GM12878 (cell line): ENCODE measurements at regions not wholly inside any gene's neighbourhood (a gene's known extent, or its start where the extent isn't known, plus 50 kb on each side); places are given as distances from the start of the nearest gene placed in this dataset.

Source experiments
- CBX3 ChIP-seq: fragments of 200-600 bp; sonication (generic); IDR thresholded peaks from 2 replicates; pipeline ENCODE4 v1.6.1; 2016; ENCODE audit warnings: low read depth, borderline replicate concordance
- CUX1 ChIP-seq: IDR thresholded peaks from 2 replicates; pipeline ENCODE4 v1.6.1; 2012; ENCODE audit warnings: improper control_type of control experiment, low read depth, low read length; ENCODE audit not compliant: insufficient replicate concordance
- KLF5 ChIP-seq: fragments of 450-650 bp; IDR thresholded peaks from 2 replicates; pipeline ENCODE4 v1.6.1; 2014; ENCODE audit warnings: mild to moderate bottlenecking; ENCODE audit not compliant: partially characterized antibody
- NR2C1 ChIP-seq: fragments of 450-650 bp; IDR thresholded peaks from 2 replicates; pipeline ENCODE4 v1.6.1; 2017; ENCODE audit warnings: antibody characterized with exemption, mild to moderate bottlenecking, moderate library complexity
- PAX5 ChIP-seq: IDR thresholded peaks from 2 replicates; pipeline ENCODE4 v1.6.1; 2011; ENCODE audit warnings: low read depth, low read length, borderline replicate concordance
- RELB ChIP-seq: fragments of 450-650 bp; IDR thresholded peaks from 2 replicates; pipeline ENCODE4 v1.6.1; 2017; ENCODE audit warnings: low read depth, mild to moderate bottlenecking, moderate library complexity
- ZZZ3 ChIP-seq: IDR thresholded peaks from 2 replicates; pipeline ENCODE4 v1.6.1; 2011; ENCODE audit warnings: low read depth; ENCODE audit not compliant: control insufficient read depth, insufficient read length
- TF ChIP-seq, protein P1 (sequence below): IDR thresholded peaks from 2 replicates; pipeline ENCODE4 v1.6.1; 2011; ENCODE audit warnings: mild to moderate bottlenecking, low read depth, low read length, moderate library complexity; ENCODE audit not compliant: insufficient replicate concordance
- TF ChIP-seq, protein P2 (sequence below): IDR thresholded peaks from 2 replicates; pipeline ENCODE4 v1.6.1; 2012; ENCODE audit warnings: low read depth, low read length, improper control_type of control experiment
- TF ChIP-seq, protein P3 (sequence below): fragments of 450-650 bp; formaldehyde crosslinking; IDR thresholded peaks from 2 replicates; pipeline ENCODE4 v1.4.0; 2022; ENCODE audit warnings: mild to moderate bottlenecking, moderate library complexity

DNA sequence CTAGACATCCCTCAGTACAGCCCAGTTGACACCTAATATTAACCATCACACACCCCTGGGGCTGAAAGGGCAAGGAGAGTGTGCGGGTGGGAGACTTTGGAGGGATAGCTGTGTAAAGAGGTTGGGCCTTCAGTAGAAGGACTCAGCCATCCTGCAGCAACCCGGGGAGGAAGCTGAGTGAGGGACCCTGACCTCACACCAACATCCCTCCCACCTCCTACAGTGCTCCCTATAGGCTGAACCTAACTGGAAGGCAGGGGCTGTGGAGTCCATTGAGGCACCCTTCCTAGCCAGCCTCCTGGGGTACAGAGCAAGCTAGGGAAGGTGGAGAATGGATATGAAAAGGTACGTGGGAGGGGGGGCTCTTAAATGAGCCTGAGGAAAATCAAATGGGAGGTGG is 276.3 kb downstream of the PTTG2 start (continued):
- TF ChIP-seq CUX1 (no peak), KLF5 (no peak), NR2C1 (no peak), CBX3 (no peak), PAX5 (no peak), RELB (no peak), ZZZ3 (no peak)
- TF ChIP-seq, protein P1, sequence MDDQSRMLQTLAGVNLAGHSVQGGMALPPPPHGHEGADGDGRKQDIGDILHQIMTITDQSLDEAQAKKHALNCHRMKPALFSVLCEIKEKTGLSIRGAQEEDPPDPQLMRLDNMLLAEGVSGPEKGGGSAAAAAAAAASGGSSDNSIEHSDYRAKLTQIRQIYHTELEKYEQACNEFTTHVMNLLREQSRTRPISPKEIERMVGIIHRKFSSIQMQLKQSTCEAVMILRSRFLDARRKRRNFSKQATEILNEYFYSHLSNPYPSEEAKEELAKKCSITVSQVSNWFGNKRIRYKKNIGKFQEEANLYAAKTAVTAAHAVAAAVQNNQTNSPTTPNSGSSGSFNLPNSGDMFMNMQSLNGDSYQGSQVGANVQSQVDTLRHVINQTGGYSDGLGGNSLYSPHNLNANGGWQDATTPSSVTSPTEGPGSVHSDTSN: no peak
- TF ChIP-seq, protein P2, sequence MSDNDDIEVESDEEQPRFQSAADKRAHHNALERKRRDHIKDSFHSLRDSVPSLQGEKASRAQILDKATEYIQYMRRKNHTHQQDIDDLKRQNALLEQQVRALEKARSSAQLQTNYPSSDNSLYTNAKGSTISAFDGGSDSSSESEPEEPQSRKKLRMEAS: no peak
- TF ChIP-seq, protein P3, sequence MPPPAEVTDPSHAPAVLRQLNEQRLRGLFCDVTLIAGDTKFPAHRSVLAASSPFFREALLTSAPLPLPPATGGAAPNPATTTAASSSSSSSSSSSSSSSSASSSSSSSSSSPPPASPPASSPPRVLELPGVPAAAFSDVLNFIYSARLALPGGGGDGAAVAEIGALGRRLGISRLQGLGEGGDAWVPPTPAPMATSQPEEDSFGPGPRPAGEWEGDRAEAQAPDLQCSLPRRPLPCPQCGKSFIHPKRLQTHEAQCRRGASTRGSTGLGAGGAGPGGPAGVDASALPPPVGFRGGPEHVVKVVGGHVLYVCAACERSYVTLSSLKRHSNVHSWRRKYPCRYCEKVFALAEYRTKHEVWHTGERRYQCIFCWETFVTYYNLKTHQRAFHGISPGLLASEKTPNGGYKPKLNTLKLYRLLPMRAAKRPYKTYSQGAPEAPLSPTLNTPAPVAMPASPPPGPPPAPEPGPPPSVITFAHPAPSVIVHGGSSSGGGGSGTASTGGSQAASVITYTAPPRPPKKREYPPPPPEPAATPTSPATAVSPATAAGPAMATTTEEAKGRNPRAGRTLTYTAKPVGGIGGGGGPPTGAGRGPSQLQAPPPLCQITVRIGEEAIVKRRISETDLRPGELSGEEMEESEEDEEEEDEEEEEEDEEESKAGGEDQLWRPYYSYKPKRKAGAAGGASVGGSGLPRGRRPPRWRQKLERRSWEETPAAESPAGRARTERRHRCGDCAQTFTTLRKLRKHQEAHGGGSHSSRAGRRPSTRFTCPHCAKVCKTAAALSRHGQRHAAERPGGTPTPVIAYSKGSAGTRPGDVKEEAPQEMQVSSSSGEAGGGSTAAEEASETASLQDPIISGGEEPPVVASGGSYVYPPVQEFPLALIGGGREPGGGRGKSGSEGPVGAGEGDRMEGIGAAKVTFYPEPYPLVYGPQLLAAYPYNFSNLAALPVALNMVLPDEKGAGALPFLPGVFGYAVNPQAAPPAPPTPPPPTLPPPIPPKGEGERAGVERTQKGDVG: no peak
